PC-9 (cell line): ENCODE measurements at regions not wholly inside any gene's neighbourhood (a gene's known extent, or its start where the extent isn't known, plus 50 kb on each side); places are given as distances from the start of the nearest gene placed in this dataset.

Experiments used
- CTCF ChIP-seq: fragments of 200-600 bp; sonication (generic); conservative IDR thresholded peaks from 2 replicates; pipeline ENCODE4 v1.6.1; 2017; ENCODE audit warnings: mixed run types, antibody characterized with exemption, mild to moderate bottlenecking, moderate library complexity
- EZH2 ChIP-seq: fragments of 200-600 bp; sonication (generic); IDR thresholded peaks from 2 replicates; pipeline ENCODE4 v1.8.0; 2017; ENCODE audit warnings: antibody characterized with exemption, low read depth

GRCh38 chr5:21049901-21050300 is 1061.9 kb upstream of the CDH18 start:
- TF ChIP-seq EZH2 (no peak), CTCF (no peak)
